DND-41 (cell line): ENCODE measurements at regions not wholly inside any gene's neighbourhood (a gene's known extent, or its start where the extent isn't known, plus 50 kb on each side); places are given as distances from the start of the nearest gene placed in this dataset.
A peak's percentile ranks its signal among the peaks of the same experiment; 100 is the strongest.

ENCODE experiments used
- ATAC-seq: fragments of 200-7000 bp; cut with Tn5 transposase; 3 replicates; pipeline ENCODE4 v1.9.1; 2021; ENCODE audit warnings: low read depth; ENCODE audit not compliant: insufficient read depth
- DNase-seq: peaks from one replicate; pipeline ENCODE4 v3.0.0-alpha.2; 2020
- H2AFZ ChIP-seq: 2 replicates; pipeline ENCODE4 v1.6.0; 2012; ENCODE audit warnings: low read depth, low read length
- H3K27ac ChIP-seq: 2 replicates; pipeline ENCODE4 v1.5.1; 2012; ENCODE audit warnings: low read length, inconsistent platforms
- H3K27me3 ChIP-seq: fragments of 200-600 bp; sonication (generic); 2 replicates; pipeline ENCODE4 v1.6.0; 2012; ENCODE audit warnings: low read length, mild to moderate bottlenecking, inconsistent platforms; ENCODE audit not compliant: insufficient read depth, poor library complexity
- H3K36me3 ChIP-seq: 2 replicates; pipeline ENCODE4 v1.5.1; 2012; ENCODE audit warnings: low read length, inconsistent platforms; ENCODE audit not compliant: insufficient read depth
- H3K4me1 ChIP-seq: 2 replicates; pipeline ENCODE4 v1.5.1; 2012; ENCODE audit warnings: mild to moderate bottlenecking, low read length; ENCODE audit not compliant: insufficient read depth
- H3K4me2 ChIP-seq: 2 replicates; pipeline ENCODE4 v1.6.0; 2012; ENCODE audit warnings: mild to moderate bottlenecking, moderate library complexity, low read length, inconsistent platforms; ENCODE audit not compliant: insufficient read depth
- H3K4me3 ChIP-seq, 2 experiments: fragments of 200-600 bp in 1 of 2; shearing (Covaris generic) in 1 of 2; 2 replicates each; pipeline ENCODE4 v1.5.1; 2012 to 2016; ENCODE audit warnings: inconsistent platforms in 2 of 2, low read length in 2 of 2, mild to moderate bottlenecking in 2 of 2, low read depth in 1 of 2, moderate library complexity in 1 of 2
- H3K79me2 ChIP-seq: 2 replicates; pipeline ENCODE4 v1.6.0; 2012; ENCODE audit warnings: low read length, inconsistent platforms; ENCODE audit not compliant: insufficient read depth
- H3K9ac ChIP-seq: 2 replicates; pipeline ENCODE4 v1.6.0; 2012; ENCODE audit warnings: low read depth, mild to moderate bottlenecking, inconsistent platforms, low read length, moderate library complexity
- H3K9me3 ChIP-seq: 2 replicates; pipeline ENCODE4 v1.5.1; 2012; ENCODE audit warnings: low read length, moderate library complexity, mild to moderate bottlenecking, inconsistent platforms; ENCODE audit not compliant: insufficient read depth, severe bottlenecking
- H4K20me1 ChIP-seq: 2 replicates; pipeline ENCODE4 v1.6.0; 2012; ENCODE audit warnings: low read length; ENCODE audit not compliant: insufficient read depth
- EZH2 ChIP-seq: IDR thresholded peaks from 3 replicates; pipeline ENCODE4 v1.6.1; 2012; ENCODE audit warnings: borderline replicate concordance, low read depth, mild to moderate bottlenecking, moderate library complexity, low read length, inconsistent platforms; ENCODE audit not compliant: severe bottlenecking
- TF ChIP-seq, protein P1 (sequence below): IDR thresholded peaks from 2 replicates; pipeline ENCODE4 v1.5.1; 2012; ENCODE audit warnings: borderline replicate concordance, low read length, moderate library complexity, mild to moderate bottlenecking; ENCODE audit not compliant: poor library complexity, severe bottlenecking; ENCODE audit errors: extremely low read depth

DNA sequence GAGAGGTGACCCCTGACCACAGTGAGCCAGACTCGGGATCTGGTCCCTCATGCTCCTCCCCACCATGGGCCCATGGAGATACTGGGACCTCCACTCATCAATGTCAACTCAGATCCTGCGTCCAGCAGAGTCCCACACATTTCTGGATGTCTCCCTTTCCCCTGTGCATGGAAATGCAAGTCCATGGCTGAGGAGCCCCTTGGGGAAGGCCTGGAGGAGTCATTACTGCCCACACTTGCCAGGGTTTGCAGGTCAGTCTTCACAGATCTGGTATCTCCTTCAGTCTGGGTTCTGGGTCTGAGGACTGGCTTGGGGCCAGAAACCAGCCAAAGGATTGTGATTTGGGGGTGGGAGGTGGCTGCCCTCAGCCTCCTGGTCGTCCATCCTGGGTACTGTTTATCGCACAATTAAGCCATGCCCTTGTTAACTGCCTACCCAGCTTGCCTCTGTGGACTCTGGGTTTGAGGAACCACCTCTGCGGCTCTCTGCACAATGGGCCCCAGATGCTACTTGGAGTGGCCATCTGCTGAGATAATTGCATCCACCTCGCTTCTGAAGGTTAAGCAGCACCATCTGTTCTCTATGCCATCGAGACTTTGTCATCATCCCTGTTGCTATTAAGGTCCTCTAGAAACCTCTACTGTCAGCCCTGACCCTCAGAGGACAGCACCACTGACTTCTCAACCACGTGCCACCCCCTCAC, 49.9 kb upstream of the KLF13 start:
- peaks cover 10% of the 10 kb centered on the region for H3K4me1 ChIP-seq
- H3K27ac ChIP-seq, result no peak overlapping the region
- ATAC-seq (no peak), DNase-seq (peak; percentile 1)
- H3K4me3 ChIP-seq, result no peak overlapping the region
- no peak overlapping the region for H3K9ac ChIP-seq
- no peaks in the 10 kb centered on the region for H3K79me2 ChIP-seq
- no peaks in the 10 kb centered on the region for H4K20me1 ChIP-seq
- H3K9me3 ChIP-seq, result no peaks in the 10 kb centered on the region
- H3K4me2 ChIP-seq, result no peak overlapping the region
- H3K36me3 ChIP-seq, result no peaks in the 10 kb centered on the region
- H3K27me3 ChIP-seq, result no peaks in the 10 kb centered on the region
- no peak overlapping the region for H2AFZ ChIP-seq
- no peak for TF ChIP-seq EZH2
- TF ChIP-seq, protein P1, sequence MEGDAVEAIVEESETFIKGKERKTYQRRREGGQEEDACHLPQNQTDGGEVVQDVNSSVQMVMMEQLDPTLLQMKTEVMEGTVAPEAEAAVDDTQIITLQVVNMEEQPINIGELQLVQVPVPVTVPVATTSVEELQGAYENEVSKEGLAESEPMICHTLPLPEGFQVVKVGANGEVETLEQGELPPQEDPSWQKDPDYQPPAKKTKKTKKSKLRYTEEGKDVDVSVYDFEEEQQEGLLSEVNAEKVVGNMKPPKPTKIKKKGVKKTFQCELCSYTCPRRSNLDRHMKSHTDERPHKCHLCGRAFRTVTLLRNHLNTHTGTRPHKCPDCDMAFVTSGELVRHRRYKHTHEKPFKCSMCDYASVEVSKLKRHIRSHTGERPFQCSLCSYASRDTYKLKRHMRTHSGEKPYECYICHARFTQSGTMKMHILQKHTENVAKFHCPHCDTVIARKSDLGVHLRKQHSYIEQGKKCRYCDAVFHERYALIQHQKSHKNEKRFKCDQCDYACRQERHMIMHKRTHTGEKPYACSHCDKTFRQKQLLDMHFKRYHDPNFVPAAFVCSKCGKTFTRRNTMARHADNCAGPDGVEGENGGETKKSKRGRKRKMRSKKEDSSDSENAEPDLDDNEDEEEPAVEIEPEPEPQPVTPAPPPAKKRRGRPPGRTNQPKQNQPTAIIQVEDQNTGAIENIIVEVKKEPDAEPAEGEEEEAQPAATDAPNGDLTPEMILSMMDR, result no peak
